Mononuclear cell (primary cell): ENCODE measurements at regions not wholly inside any gene's neighbourhood (a gene's known extent, or its start where the extent isn't known, plus 50 kb on each side); places are given as distances from the start of the nearest gene placed in this dataset.

ENCODE experiments used
- H3K27me3 ChIP-seq: 2 replicates; pipeline ENCODE4 v1.6.0; 2011; ENCODE audit warnings: low read length, control low read depth; ENCODE audit not compliant: insufficient read depth
- H3K4me1 ChIP-seq: 2 replicates; pipeline ENCODE4 v1.5.1; 2011; ENCODE audit warnings: mild to moderate bottlenecking, low read length, control low read depth; ENCODE audit not compliant: insufficient read depth
- H3K4me3 ChIP-seq: 2 replicates; pipeline ENCODE4 v1.5.1; 2011; ENCODE audit warnings: mild to moderate bottlenecking, low read length, moderate library complexity
- H3K9me3 ChIP-seq: 2 replicates; pipeline ENCODE4 v1.5.1; 2011; ENCODE audit warnings: low read depth, mild to moderate bottlenecking, control low read depth, low read length

DNA sequence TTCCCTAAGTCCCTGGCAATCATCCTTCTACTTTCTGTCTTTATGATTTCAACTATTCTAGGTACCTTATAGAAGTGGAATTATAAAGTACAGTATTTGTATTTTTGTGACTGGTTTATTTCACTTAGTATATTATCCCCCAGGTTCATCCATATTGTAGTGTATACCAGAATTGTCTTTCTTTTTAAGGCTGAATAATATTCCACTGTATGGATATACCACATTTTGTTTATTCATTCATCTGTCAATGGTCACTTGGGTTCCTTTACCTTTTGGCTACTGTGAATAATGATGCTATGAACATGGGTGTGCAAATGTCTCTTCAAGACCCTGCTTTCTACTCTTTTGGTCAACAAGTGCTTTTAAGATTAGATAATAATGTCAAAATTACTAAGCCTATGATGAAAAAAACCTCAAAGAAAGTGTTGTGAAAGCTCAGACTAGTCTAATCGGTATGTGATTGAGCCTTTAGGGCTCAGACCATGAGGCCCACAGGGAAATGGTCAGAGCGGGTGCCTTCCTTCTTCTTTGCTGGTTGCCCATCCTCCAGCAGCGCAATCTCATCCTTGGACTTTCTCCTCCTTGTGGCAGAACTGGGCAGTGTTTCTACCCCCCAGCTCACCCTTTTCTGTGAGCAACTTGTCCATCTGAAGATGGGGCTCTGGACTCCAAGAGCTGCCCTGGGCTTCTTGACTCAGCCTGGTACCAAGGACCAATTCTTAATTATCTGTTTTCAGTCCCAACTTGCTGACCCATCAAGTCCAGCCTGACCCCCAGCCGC is 105.4 kb downstream of the TTC8 start:
- no peak overlapping the region for H3K4me3 ChIP-seq
- H3K27me3 ChIP-seq = no peaks in the 10 kb centered on the region
- H3K4me1 ChIP-seq = no peaks in the 10 kb centered on the region
- no peaks in the 10 kb centered on the region for H3K9me3 ChIP-seq

- Histone ChIP-seq H3K4me1 (no peaks in the 10 kb centered on the region), H3K4me3 (no peak overlapping the region), H3K9me3 (no peaks in the 10 kb centered on the region), H3K27me3 (no peaks in the 10 kb centered on the region)
These were observed 107.1 kb downstream of the TTC8 start for GRCh38 chr14:88931321-88932110.

GRCh38 chr14:88933191-88933590 is 108.7 kb downstream of the TTC8 start:
- no peaks in the 10 kb centered on the region for H3K4me1 ChIP-seq
- H3K27me3 ChIP-seq = no peaks in the 10 kb centered on the region
- H3K9me3 ChIP-seq = no peaks in the 10 kb centered on the region
- no peak overlapping the region for H3K4me3 ChIP-seq

- Histone ChIP-seq H3K4me1 (no peaks in the 10 kb centered on the region), H3K27me3 (no peaks in the 10 kb centered on the region), H3K4me3 (no peak overlapping the region), H3K9me3 (no peaks in the 10 kb centered on the region)
These were observed 109.9 kb downstream of the TTC8 start for GRCh38 chr14:88934351-88934806.

DNA sequence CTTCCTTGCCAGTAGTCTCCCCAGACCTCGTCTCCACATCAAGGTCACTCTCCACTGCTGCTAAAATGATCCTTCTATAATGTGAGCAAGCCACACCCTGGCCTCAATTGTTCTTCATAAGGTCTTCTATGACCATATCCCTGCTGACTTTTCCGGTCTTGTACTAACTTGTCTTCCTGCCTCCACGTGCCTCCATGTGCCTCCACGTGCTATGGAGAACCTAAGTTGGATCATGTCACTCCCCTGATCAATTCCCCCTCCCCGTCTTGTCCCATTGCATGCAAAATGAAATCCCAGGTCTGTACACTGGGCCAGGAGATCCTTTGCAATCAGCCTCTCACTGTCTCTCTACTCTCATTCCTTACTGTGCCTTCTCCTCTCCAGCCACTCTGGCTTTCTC is 110.6 kb downstream of the TTC8 start:
- no peak overlapping the region for H3K4me3 ChIP-seq
- H3K9me3 ChIP-seq = no peaks in the 10 kb centered on the region
- no peaks in the 10 kb centered on the region for H3K4me1 ChIP-seq
- H3K27me3 ChIP-seq = no peaks in the 10 kb centered on the region

GRCh38 chr14:88937706-88938105 is 113.3 kb downstream of the TTC8 start:
- Histone ChIP-seq H3K4me3 (no peak overlapping the region), H3K4me1 (no peaks in the 10 kb centered on the region), H3K9me3 (no peaks in the 10 kb centered on the region), H3K27me3 (no peaks in the 10 kb centered on the region)

- H3K9me3 ChIP-seq = no peaks in the 10 kb centered on the region
- no peak overlapping the region for H3K4me3 ChIP-seq
- H3K27me3 ChIP-seq = peaks cover 2% of the 10 kb centered on the region
- H3K4me1 ChIP-seq = no peaks in the 10 kb centered on the region
These were observed 116.2 kb downstream of the TTC8 start for GRCh38 chr14:88940671-88941070.

- H3K4me3 ChIP-seq = no peak overlapping the region
- peaks cover 2% of the 10 kb centered on the region for H3K27me3 ChIP-seq
These were observed 117.0 kb downstream of the TTC8 start for GRCh38 chr14:88941414-88941813.

GRCh38 chr14:88947646-88948598 is 123.5 kb downstream of the TTC8 start:
- no peaks in the 10 kb centered on the region for H3K9me3 ChIP-seq
- peaks cover 2% of the 10 kb centered on the region for H3K27me3 ChIP-seq
- no peak overlapping the region for H3K4me3 ChIP-seq
- no peaks in the 10 kb centered on the region for H3K4me1 ChIP-seq

More at GRCh38 chr14:88941414-88941813, 117.0 kb downstream of the TTC8 start:
- Histone ChIP-seq H3K4me1 (no peaks in the 10 kb centered on the region), H3K9me3 (no peaks in the 10 kb centered on the region)

DNA sequence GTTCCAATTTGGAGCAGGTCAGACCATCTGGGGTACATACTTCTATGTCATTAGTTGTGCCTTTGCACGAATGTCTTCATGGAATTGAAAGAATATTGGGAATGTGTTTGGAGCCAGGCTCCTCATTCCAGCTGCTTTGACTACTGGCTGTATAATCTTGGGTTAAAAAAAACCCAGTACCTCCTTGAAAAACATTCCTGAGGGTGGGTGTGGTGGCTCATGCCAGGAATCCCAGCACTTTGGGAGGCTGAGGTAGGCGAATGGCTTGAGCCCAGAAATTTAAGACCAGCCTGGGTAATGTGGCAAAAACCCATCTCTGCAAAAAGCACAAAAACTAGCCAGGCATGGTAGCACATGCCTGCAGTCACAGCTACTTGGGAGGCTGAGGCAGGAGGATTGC is 125.6 kb downstream of the TTC8 start:
- no peak overlapping the region for H3K4me3 ChIP-seq
- H3K27me3 ChIP-seq = no peaks in the 10 kb centered on the region
- no peaks in the 10 kb centered on the region for H3K9me3 ChIP-seq
- no peaks in the 10 kb centered on the region for H3K4me1 ChIP-seq

GRCh38 chr14:88951370-88951769 is 126.9 kb downstream of the TTC8 start:
- Histone ChIP-seq H3K27me3 (no peaks in the 10 kb centered on the region), H3K4me1 (no peaks in the 10 kb centered on the region), H3K4me3 (no peak overlapping the region), H3K9me3 (no peaks in the 10 kb centered on the region)

DNA sequence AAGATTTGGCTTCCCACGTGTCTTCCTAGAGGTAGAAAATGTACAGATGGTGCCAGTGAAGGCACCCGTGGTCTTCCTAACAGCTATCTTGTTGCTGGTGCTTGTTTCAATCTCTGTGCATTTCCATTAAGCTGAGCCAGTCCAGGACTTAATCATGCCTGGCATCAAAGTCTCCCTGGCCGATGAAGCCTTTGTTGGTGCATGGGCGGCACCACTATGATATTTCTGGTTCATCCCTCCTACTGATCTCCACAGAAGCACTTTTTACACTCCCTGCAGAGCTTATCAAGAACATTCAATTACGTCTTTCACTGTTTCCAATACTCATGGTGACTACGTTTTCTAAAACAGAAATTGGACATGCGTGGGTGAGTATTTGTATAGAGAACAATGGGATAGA is 128.4 kb downstream of the TTC8 start:
- Histone ChIP-seq H3K4me1 (no peaks in the 10 kb centered on the region), H3K9me3 (no peaks in the 10 kb centered on the region), H3K27me3 (no peaks in the 10 kb centered on the region), H3K4me3 (no peak overlapping the region)

GRCh38 chr14:88955455-88955854 is 131.0 kb downstream of the TTC8 start:
- Histone ChIP-seq H3K4me3 (no peak overlapping the region), H3K27me3 (no peaks in the 10 kb centered on the region), H3K4me1 (no peaks in the 10 kb centered on the region), H3K9me3 (no peaks in the 10 kb centered on the region)

- Histone ChIP-seq H3K4me3 (no peak overlapping the region), H3K4me1 (no peaks in the 10 kb centered on the region), H3K27me3 (no peaks in the 10 kb centered on the region), H3K9me3 (no peaks in the 10 kb centered on the region)
These were observed 136.0 kb downstream of the TTC8 start for GRCh38 chr14:88960496-88960895.

- Histone ChIP-seq H3K27me3 (no peaks in the 10 kb centered on the region), H3K9me3 (no peaks in the 10 kb centered on the region), H3K4me3 (no peak overlapping the region), H3K4me1 (no peaks in the 10 kb centered on the region)
These were observed 136.8 kb downstream of the TTC8 start for GRCh38 chr14:88961214-88961613.
